ENCODE measurements at regions not wholly inside any gene's neighbourhood (a gene's known extent, or its start where the extent isn't known, plus 50 kb on each side); places are given as distances from the start of the nearest gene placed in this dataset.

GRCh38 chr7:156490021-156490800 lies 150.4 kb upstream of the RNF32 start:
- no peak for DNase-seq (ENCODE audit: low read depth in 4 of 4, low spot score in 3 of 4)

GRCh38 chr7:156487811-156488533 lies 152.6 kb upstream of the RNF32 start:
- DNase-seq (ENCODE audit: low read depth in 4 of 4, low spot score in 3 of 4): no peak

GRCh38 chr7:156480671-156481070 lies 159.9 kb upstream of the RNF32 start:
- no peak for DNase-seq (ENCODE audit: low read depth in 4 of 4, low spot score in 3 of 4)

GRCh38 chr7:156479596-156479995 lies 161.0 kb upstream of the RNF32 start:
- DNase-seq (ENCODE audit: low read depth in 4 of 4, low spot score in 3 of 4): no peak

- no peak for DNase-seq (ENCODE audit: low read depth in 4 of 4, low spot score in 3 of 4)
These were observed 162.1 kb upstream of the RNF32 start for GRCh38 chr7:156478486-156478885.

GRCh38 chr7:156475666-156476065 lies 164.9 kb upstream of the RNF32 start:
- DNase-seq (ENCODE audit: low read depth in 4 of 4, low spot score in 3 of 4): no peak

- DNase-seq (ENCODE audit: low read depth in 4 of 4, low spot score in 3 of 4): no peak
These were observed 165.4 kb upstream of the RNF32 start for GRCh38 chr7:156475179-156475578.

GRCh38 chr7:156474241-156474743 lies 166.3 kb upstream of the RNF32 start:
- DNase-seq (ENCODE audit: low read depth in 4 of 4, low spot score in 3 of 4): no peak

GRCh38 chr7:156473476-156474240 lies 166.9 kb upstream of the RNF32 start:
- no peak for DNase-seq (ENCODE audit: low read depth in 4 of 4, low spot score in 3 of 4)

- no peak for DNase-seq (ENCODE audit: low read depth in 4 of 4, low spot score in 3 of 4)
These were observed 168.3 kb upstream of the RNF32 start for GRCh38 chr7:156472267-156472666.

- DNase-seq (ENCODE audit: low read depth in 4 of 4, low spot score in 3 of 4): no peak
These were observed 169.9 kb upstream of the RNF32 start for GRCh38 chr7:156470399-156471320.

- DNase-seq (ENCODE audit: low read depth in 4 of 4, low spot score in 3 of 4): no peak
These were observed 173.5 kb upstream of the RNF32 start for GRCh38 chr7:156466955-156467625.

GRCh38 chr7:156466272-156466671 lies 174.3 kb upstream of the RNF32 start:
- no peak for DNase-seq (ENCODE audit: low read depth in 4 of 4, low spot score in 3 of 4)

GRCh38 chr7:156465186-156465585 lies 175.4 kb upstream of the RNF32 start:
- DNase-seq (ENCODE audit: low read depth in 4 of 4, low spot score in 3 of 4): no peak

- DNase-seq (ENCODE audit: low read depth in 4 of 4, low spot score in 3 of 4): no peak
These were observed 176.2 kb upstream of the RNF32 start for GRCh38 chr7:156464339-156464738.

- DNase-seq (ENCODE audit: low read depth in 4 of 4, low spot score in 3 of 4): no peak
These were observed 177.3 kb upstream of the RNF32 start for GRCh38 chr7:156463280-156463679.

- DNase-seq (ENCODE audit: low read depth in 4 of 4, low spot score in 3 of 4): no peak
These were observed 178.5 kb upstream of the RNF32 start for GRCh38 chr7:156461881-156462665.

- DNase-seq (ENCODE audit: low read depth in 4 of 4, low spot score in 3 of 4): no peak
These were observed 179.5 kb upstream of the RNF32 start for GRCh38 chr7:156460858-156461627.
